A549 (cell line): ENCODE measurements at regions not wholly inside any gene's neighbourhood (a gene's known extent, or its start where the extent isn't known, plus 50 kb on each side); places are given as distances from the start of the nearest gene placed in this dataset.
"Not testable (repeated sequence)": the region's sequence is repeated elsewhere in the genome, so short reads cannot be mapped to it uniquely, and the experiment has no call there.

Source experiments
- BHLHE40 ChIP-seq: IDR thresholded peaks from 2 replicates; pipeline ENCODE4 v1.6.1; 2012; ENCODE audit warnings: low read depth, low read length, inconsistent platforms
- EP300 ChIP-seq, 2 experiments: fragments of >200 bp; sonication (Bioruptor Twin); formaldehyde crosslinking; IDR thresholded peaks; 2 replicates in 1 of 2; 3 replicates in 1 of 2; pipeline ENCODE4 v1.6.1; 2016 to 2017
- ESRRA ChIP-seq: fragments of 150-350 bp; IDR thresholded peaks from 2 replicates; pipeline ENCODE4 v1.6.1; 2014; ENCODE audit warnings: mild to moderate bottlenecking, low read length, borderline replicate concordance
- KDM1A ChIP-seq: fragments of 200-600 bp; sonication (generic); IDR thresholded peaks from 2 replicates; pipeline ENCODE4 v1.6.1; 2016; ENCODE audit warnings: low read depth, mild to moderate bottlenecking
- MAFK ChIP-seq: fragments of 450-650 bp; IDR thresholded peaks from 2 replicates; pipeline ENCODE4 v1.6.1; 2014; ENCODE audit not compliant: partially characterized antibody
- MYC ChIP-seq: IDR thresholded peaks from 2 replicates; pipeline ENCODE4 v1.6.1; 2012; ENCODE audit warnings: mild to moderate bottlenecking, inconsistent platforms, low read length, improper control_type of control experiment, borderline replicate concordance
- POLR2A ChIP-seq: IDR thresholded peaks from 2 replicates; pipeline ENCODE4 v1.6.1; 2012; ENCODE audit warnings: mild to moderate bottlenecking, low read length
- TP53 ChIP-seq: fragments of 250-450 bp; sonication (Bioruptor Pico); IDR thresholded peaks from 2 replicates; pipeline ENCODE4 v1.5.0; 2021; ENCODE audit warnings: mild to moderate bottlenecking, moderate library complexity
- TF ChIP-seq, protein P1 (sequence below): fragments of 200-600 bp; sonication (generic); IDR thresholded peaks from 2 replicates; pipeline ENCODE4 v1.6.1; 2016; ENCODE audit warnings: antibody characterized with exemption, mild to moderate bottlenecking, moderate library complexity
- TF ChIP-seq, protein P2 (sequence below): fragments of >200 bp; sonication (Bioruptor Twin); formaldehyde crosslinking; IDR thresholded peaks from 3 replicates; pipeline ENCODE4 v1.5.1; 2016

DNA sequence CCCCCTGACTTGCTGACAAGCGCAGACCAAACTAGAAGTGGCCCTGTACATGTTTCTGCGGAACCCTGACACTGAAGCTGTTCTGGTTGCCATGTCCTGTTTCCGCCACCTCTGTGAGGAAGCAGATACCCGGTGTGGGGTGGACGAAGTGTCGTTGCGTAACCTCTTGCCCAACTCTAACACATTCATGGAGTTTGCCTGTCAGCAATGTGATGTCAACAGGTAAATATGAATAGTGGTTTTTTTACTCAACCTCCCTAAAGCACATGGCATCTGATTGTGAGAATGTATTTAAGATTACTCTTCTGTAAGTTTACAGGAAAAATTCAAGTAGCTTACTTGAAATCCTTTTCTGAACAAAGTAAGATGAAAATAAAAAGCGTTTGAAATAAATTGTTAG lies 100.1 kb downstream of the OR11H2 start:
- not testable (repeated sequence) for TF ChIP-seq KDM1A; POLR2A; BHLHE40; MYC; MAFK; ESRRA; TP53 (CRISPR knock-in tag); EP300 (IDR thresholded peaks at IDR 0.05)
- TF ChIP-seq, protein P1, sequence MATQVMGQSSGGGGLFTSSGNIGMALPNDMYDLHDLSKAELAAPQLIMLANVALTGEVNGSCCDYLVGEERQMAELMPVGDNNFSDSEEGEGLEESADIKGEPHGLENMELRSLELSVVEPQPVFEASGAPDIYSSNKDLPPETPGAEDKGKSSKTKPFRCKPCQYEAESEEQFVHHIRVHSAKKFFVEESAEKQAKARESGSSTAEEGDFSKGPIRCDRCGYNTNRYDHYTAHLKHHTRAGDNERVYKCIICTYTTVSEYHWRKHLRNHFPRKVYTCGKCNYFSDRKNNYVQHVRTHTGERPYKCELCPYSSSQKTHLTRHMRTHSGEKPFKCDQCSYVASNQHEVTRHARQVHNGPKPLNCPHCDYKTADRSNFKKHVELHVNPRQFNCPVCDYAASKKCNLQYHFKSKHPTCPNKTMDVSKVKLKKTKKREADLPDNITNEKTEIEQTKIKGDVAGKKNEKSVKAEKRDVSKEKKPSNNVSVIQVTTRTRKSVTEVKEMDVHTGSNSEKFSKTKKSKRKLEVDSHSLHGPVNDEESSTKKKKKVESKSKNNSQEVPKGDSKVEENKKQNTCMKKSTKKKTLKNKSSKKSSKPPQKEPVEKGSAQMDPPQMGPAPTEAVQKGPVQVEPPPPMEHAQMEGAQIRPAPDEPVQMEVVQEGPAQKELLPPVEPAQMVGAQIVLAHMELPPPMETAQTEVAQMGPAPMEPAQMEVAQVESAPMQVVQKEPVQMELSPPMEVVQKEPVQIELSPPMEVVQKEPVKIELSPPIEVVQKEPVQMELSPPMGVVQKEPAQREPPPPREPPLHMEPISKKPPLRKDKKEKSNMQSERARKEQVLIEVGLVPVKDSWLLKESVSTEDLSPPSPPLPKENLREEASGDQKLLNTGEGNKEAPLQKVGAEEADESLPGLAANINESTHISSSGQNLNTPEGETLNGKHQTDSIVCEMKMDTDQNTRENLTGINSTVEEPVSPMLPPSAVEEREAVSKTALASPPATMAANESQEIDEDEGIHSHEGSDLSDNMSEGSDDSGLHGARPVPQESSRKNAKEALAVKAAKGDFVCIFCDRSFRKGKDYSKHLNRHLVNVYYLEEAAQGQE, result not testable (repeated sequence)
- TF ChIP-seq, protein P2, sequence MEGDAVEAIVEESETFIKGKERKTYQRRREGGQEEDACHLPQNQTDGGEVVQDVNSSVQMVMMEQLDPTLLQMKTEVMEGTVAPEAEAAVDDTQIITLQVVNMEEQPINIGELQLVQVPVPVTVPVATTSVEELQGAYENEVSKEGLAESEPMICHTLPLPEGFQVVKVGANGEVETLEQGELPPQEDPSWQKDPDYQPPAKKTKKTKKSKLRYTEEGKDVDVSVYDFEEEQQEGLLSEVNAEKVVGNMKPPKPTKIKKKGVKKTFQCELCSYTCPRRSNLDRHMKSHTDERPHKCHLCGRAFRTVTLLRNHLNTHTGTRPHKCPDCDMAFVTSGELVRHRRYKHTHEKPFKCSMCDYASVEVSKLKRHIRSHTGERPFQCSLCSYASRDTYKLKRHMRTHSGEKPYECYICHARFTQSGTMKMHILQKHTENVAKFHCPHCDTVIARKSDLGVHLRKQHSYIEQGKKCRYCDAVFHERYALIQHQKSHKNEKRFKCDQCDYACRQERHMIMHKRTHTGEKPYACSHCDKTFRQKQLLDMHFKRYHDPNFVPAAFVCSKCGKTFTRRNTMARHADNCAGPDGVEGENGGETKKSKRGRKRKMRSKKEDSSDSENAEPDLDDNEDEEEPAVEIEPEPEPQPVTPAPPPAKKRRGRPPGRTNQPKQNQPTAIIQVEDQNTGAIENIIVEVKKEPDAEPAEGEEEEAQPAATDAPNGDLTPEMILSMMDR, result not testable (repeated sequence)
